ENCODE measurements at regions not wholly inside any gene's neighbourhood (a gene's known extent, or its start where the extent isn't known, plus 50 kb on each side); places are given as distances from the start of the nearest gene placed in this dataset.

- H3K9me3 ChIP-seq (ENCODE audit: control insufficient read depth in 2 of 2, low read length in 2 of 2), result no peaks in the 10 kb centered on the region
- Mint-ChIP-seq H3K27me3 (no peaks in the 10 kb centered on the region), H3K36me3 (no peaks in the 10 kb centered on the region), H3K27ac (no peak overlapping the region), H3K4me3 (no peak overlapping the region), H3K9me3 (peaks cover 0 to 2% (median 0%) of the 10 kb centered on the region in 7 donors), H3K4me1 (no peaks in the 10 kb centered on the region)
- no peak overlapping the region for H3K4me3 ChIP-seq (ENCODE audit: low read depth, low read length)
- H3K27me3 ChIP-seq (ENCODE audit: control insufficient read depth, insufficient read depth, low read length), result no peaks in the 10 kb centered on the region
- H3K36me3 ChIP-seq (ENCODE audit: control insufficient read depth, insufficient read depth, low read length), result no peaks in the 10 kb centered on the region
- DNase-seq (no peak), ATAC-seq (ENCODE audit: low read depth in 2 of 2) (no peak)
- no peak overlapping the region for H3K27ac ChIP-seq (ENCODE audit: insufficient read depth, low read length, poor library complexity, severe bottlenecking)
- H3K4me1 ChIP-seq (ENCODE audit: control insufficient read depth, insufficient read depth, low read length, poor library complexity, severe bottlenecking), result no peaks in the 10 kb centered on the region
Observed at GRCh38 chr7:98707076-98707475, 90.0 kb downstream of the NPTX2 start.

GRCh38 chr7:98711945-98712344, 94.9 kb downstream of the NPTX2 start:
- H3K4me1 ChIP-seq (ENCODE audit: control insufficient read depth, insufficient read depth, low read length, poor library complexity, severe bottlenecking), result no peaks in the 10 kb centered on the region
- no peak overlapping the region for H3K4me3 ChIP-seq (ENCODE audit: low read depth, low read length)
- H3K9me3 ChIP-seq (ENCODE audit: control insufficient read depth in 2 of 2, low read length in 2 of 2), result no peaks in the 10 kb centered on the region
- H3K27me3 ChIP-seq (ENCODE audit: control insufficient read depth, insufficient read depth, low read length), result peaks cover 4% of the 10 kb centered on the region
- H3K36me3 ChIP-seq (ENCODE audit: control insufficient read depth, insufficient read depth, low read length), result no peaks in the 10 kb centered on the region
- no peaks in the 10 kb centered on the region for H3K4me1 Mint-ChIP-seq
- no peaks in the 10 kb centered on the region for H3K9me3 Mint-ChIP-seq
- no peak overlapping the region for H3K4me3 Mint-ChIP-seq
- no peaks in the 10 kb centered on the region for H3K27me3 Mint-ChIP-seq
- H3K36me3 Mint-ChIP-seq, result no peaks in the 10 kb centered on the region
- no peak for ATAC-seq (ENCODE audit: low read depth in 2 of 2)
- no peak overlapping the region for H3K27ac ChIP-seq (ENCODE audit: insufficient read depth, low read length, poor library complexity, severe bottlenecking)
- DNase-seq, result no peak
- H3K27ac Mint-ChIP-seq, result no peak overlapping the region

GRCh38 chr7:98713165-98713810, 96.2 kb downstream of the NPTX2 start:
- no peak for ATAC-seq (ENCODE audit: low read depth in 2 of 2)
- H3K4me3 Mint-ChIP-seq, result no peak overlapping the region

GRCh38 chr7:98719396-98719795, 102.3 kb downstream of the NPTX2 start:
- Mint-ChIP-seq H3K9me3 (no peaks in the 10 kb centered on the region), H3K36me3 (no peaks in the 10 kb centered on the region), H3K4me1 (no peaks in the 10 kb centered on the region), H3K27me3 (peaks cover 4% of the 10 kb centered on the region), H3K27ac (no peak overlapping the region), H3K4me3 (no peak overlapping the region)
- no peaks in the 10 kb centered on the region for H3K27me3 ChIP-seq (ENCODE audit: control insufficient read depth, insufficient read depth, low read length)
- no peaks in the 10 kb centered on the region for H3K4me1 ChIP-seq (ENCODE audit: control insufficient read depth, insufficient read depth, low read length, poor library complexity, severe bottlenecking)
- H3K9me3 ChIP-seq (ENCODE audit: control insufficient read depth in 2 of 2, low read length in 2 of 2), result no peaks in the 10 kb centered on the region
- no peak overlapping the region for H3K4me3 ChIP-seq (ENCODE audit: low read depth, low read length)
- no peaks in the 10 kb centered on the region for H3K36me3 ChIP-seq (ENCODE audit: control insufficient read depth, insufficient read depth, low read length)
- no peak for ATAC-seq (ENCODE audit: low read depth in 2 of 2)
- no peak for DNase-seq
- H3K27ac ChIP-seq (ENCODE audit: insufficient read depth, low read length, poor library complexity, severe bottlenecking), result no peak overlapping the region

More at GRCh38 chr7:98713165-98713810, 96.2 kb downstream of the NPTX2 start:
- peaks cover 4% of the 10 kb centered on the region for H3K27me3 ChIP-seq (ENCODE audit: control insufficient read depth, insufficient read depth, low read length)
- no peaks in the 10 kb centered on the region for H3K4me1 Mint-ChIP-seq
- H3K36me3 ChIP-seq (ENCODE audit: control insufficient read depth, insufficient read depth, low read length), result no peaks in the 10 kb centered on the region
- no peak for DNase-seq
- H3K9me3 Mint-ChIP-seq, result no peaks in the 10 kb centered on the region
- no peaks in the 10 kb centered on the region for H3K9me3 ChIP-seq (ENCODE audit: control insufficient read depth in 2 of 2, low read length in 2 of 2)
- no peaks in the 10 kb centered on the region for H3K4me1 ChIP-seq (ENCODE audit: control insufficient read depth, insufficient read depth, low read length, poor library complexity, severe bottlenecking)
- H3K27ac ChIP-seq (ENCODE audit: insufficient read depth, low read length, poor library complexity, severe bottlenecking), result no peak overlapping the region
- H3K27me3 Mint-ChIP-seq, result no peaks in the 10 kb centered on the region
- H3K4me3 ChIP-seq (ENCODE audit: low read depth, low read length), result no peak overlapping the region
- H3K36me3 Mint-ChIP-seq, result no peaks in the 10 kb centered on the region
- H3K27ac Mint-ChIP-seq, result no peak overlapping the region

GRCh38 chr7:98722402-98722801, 105.3 kb downstream of the NPTX2 start:
- DNase-seq (no peak), ATAC-seq (ENCODE audit: low read depth in 2 of 2) (no peak)
- no peaks in the 10 kb centered on the region for H3K27me3 ChIP-seq (ENCODE audit: control insufficient read depth, insufficient read depth, low read length)
- no peaks in the 10 kb centered on the region for H3K4me1 Mint-ChIP-seq
- no peak overlapping the region for H3K27ac ChIP-seq (ENCODE audit: insufficient read depth, low read length, poor library complexity, severe bottlenecking)
- no peak overlapping the region for H3K4me3 Mint-ChIP-seq
- H3K27me3 Mint-ChIP-seq, result peaks cover 4% of the 10 kb centered on the region
- no peak overlapping the region for H3K27ac Mint-ChIP-seq
- no peaks in the 10 kb centered on the region for H3K36me3 Mint-ChIP-seq
- H3K9me3 ChIP-seq (ENCODE audit: control insufficient read depth in 2 of 2, low read length in 2 of 2), result no peaks in the 10 kb centered on the region
- peaks cover 0 to 2% (median 0%) of the 10 kb centered on the region in 7 donors for H3K9me3 Mint-ChIP-seq
- H3K4me1 ChIP-seq (ENCODE audit: control insufficient read depth, insufficient read depth, low read length, poor library complexity, severe bottlenecking), result no peaks in the 10 kb centered on the region
- H3K4me3 ChIP-seq (ENCODE audit: low read depth, low read length), result no peak overlapping the region
- H3K36me3 ChIP-seq (ENCODE audit: control insufficient read depth, insufficient read depth, low read length), result no peaks in the 10 kb centered on the region

DNA sequence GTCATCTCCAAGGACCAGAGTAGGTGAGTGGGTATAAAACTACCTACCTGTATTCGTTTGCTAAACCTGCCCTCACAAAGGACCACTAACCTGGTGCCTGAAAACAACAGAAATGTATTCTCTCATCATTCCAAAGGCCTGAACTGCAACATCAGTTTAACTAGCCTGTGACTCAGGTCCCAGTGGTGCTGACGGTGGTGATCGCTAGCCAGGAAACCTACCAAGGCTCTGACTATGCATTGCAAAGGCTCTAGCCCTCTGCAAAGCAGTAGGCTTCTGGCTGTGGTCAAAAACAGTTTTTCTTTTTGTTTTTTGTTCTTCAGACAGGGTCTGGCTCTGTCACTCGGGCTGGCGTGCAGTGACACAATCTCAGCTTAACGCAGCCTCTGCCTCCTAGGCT, 107.5 kb downstream of the NPTX2 start:
- H3K27ac ChIP-seq (ENCODE audit: insufficient read depth, low read length, poor library complexity, severe bottlenecking), result no peak overlapping the region
- ATAC-seq (ENCODE audit: low read depth in 2 of 2), result no peak
- Mint-ChIP-seq H3K36me3 (no peaks in the 10 kb centered on the region), H3K27me3 (peaks cover 4% of the 10 kb centered on the region), H3K4me1 (no peaks in the 10 kb centered on the region), H3K27ac (no peak overlapping the region), H3K9me3 (peaks cover 0 to 2% (median 0%) of the 10 kb centered on the region in 7 donors), H3K4me3 (no peak overlapping the region)
- H3K9me3 ChIP-seq (ENCODE audit: control insufficient read depth in 2 of 2, low read length in 2 of 2), result no peaks in the 10 kb centered on the region
- no peak for DNase-seq
- H3K4me1 ChIP-seq (ENCODE audit: control insufficient read depth, insufficient read depth, low read length, poor library complexity, severe bottlenecking), result no peaks in the 10 kb centered on the region
- no peaks in the 10 kb centered on the region for H3K27me3 ChIP-seq (ENCODE audit: control insufficient read depth, insufficient read depth, low read length)
- no peak overlapping the region for H3K4me3 ChIP-seq (ENCODE audit: low read depth, low read length)
- no peaks in the 10 kb centered on the region for H3K36me3 ChIP-seq (ENCODE audit: control insufficient read depth, insufficient read depth, low read length)

DNA sequence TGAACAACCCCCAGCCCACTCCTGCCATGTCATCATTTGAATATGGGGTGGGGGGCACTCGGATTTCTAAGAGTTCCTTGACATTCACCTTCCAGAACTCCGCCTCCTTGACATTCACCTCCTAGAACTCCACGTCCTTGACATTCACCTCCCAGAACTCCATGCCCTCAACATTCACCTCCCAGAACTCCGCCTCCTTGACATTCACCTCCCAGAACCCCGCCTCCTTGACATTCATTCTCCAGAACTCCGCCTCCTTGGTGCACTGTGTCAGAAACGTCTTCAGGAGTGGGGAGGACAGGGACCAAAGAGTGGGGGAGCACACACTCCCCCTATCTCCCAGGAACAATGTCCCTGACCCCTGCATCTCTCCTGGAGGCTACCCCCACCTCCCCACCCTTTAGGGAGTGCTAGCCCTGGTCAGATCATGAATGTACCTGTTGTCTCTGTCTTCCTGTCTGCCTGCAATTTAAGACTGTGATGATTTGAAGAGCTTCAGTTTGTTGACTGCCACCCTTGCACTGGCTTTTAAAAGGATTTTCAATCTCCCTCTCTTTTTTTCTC, 110.1 kb downstream of the NPTX2 start:
- peaks cover 4% of the 10 kb centered on the region for H3K27me3 Mint-ChIP-seq
- ATAC-seq (ENCODE audit: low read depth in 2 of 2), result no peak
- no peak overlapping the region for H3K4me3 Mint-ChIP-seq
- no peak overlapping the region for H3K27ac ChIP-seq (ENCODE audit: insufficient read depth, low read length, poor library complexity, severe bottlenecking)
- H3K4me1 ChIP-seq (ENCODE audit: control insufficient read depth, insufficient read depth, low read length, poor library complexity, severe bottlenecking), result no peaks in the 10 kb centered on the region
- H3K36me3 ChIP-seq (ENCODE audit: control insufficient read depth, insufficient read depth, low read length), result no peaks in the 10 kb centered on the region
- no peaks in the 10 kb centered on the region for H3K36me3 Mint-ChIP-seq
- peaks cover 0 to 4% (median 0%) of the 10 kb centered on the region in 7 donors for H3K9me3 Mint-ChIP-seq
- H3K9me3 ChIP-seq (ENCODE audit: control insufficient read depth in 2 of 2, low read length in 2 of 2), result no peaks in the 10 kb centered on the region
- no peak overlapping the region for H3K4me3 ChIP-seq (ENCODE audit: low read depth, low read length)
- DNase-seq, result no peak
- H3K4me1 Mint-ChIP-seq, result no peaks in the 10 kb centered on the region
- H3K27ac Mint-ChIP-seq, result no peak overlapping the region
- H3K27me3 ChIP-seq (ENCODE audit: control insufficient read depth, insufficient read depth, low read length), result no peaks in the 10 kb centered on the region

DNA sequence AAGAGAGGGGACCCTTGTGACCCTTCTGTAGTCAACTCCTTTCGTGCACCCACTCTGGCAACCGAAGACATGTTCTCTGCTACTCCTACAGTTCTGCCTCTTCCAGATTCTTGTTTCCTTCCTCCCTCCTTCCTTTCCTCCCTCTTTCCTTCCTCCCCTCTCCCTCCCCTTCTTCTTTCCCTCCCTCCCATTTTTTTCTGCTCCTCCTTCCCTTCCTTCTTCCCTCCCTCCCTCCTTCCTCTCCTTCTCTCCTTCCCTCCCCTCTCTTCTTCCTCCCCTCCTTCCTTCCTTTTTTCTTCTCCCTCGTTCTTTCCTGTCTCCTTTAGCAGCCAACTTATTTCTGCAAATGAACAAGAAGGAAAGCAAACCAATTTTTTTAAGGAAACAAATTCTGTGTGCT, 111.5 kb downstream of the NPTX2 start:
- Histone ChIP-seq H3K4me3 (ENCODE audit: low read depth, low read length) (no peak overlapping the region), H3K36me3 (ENCODE audit: control insufficient read depth, insufficient read depth, low read length) (no peaks in the 10 kb centered on the region), H3K27me3 (ENCODE audit: control insufficient read depth, insufficient read depth, low read length) (no peaks in the 10 kb centered on the region), H3K27ac (ENCODE audit: insufficient read depth, low read length, poor library complexity, severe bottlenecking) (no peak overlapping the region), H3K9me3 (ENCODE audit: control insufficient read depth in 2 of 2, low read length in 2 of 2) (peaks cover 2 to 5% of the 10 kb centered on the region in 2 experiments), H3K4me1 (ENCODE audit: control insufficient read depth, insufficient read depth, low read length, poor library complexity, severe bottlenecking) (no peaks in the 10 kb centered on the region)
- no peak overlapping the region for H3K4me3 Mint-ChIP-seq
- no peaks in the 10 kb centered on the region for H3K4me1 Mint-ChIP-seq
- no peaks in the 10 kb centered on the region for H3K36me3 Mint-ChIP-seq
- H3K27me3 Mint-ChIP-seq, result no peaks in the 10 kb centered on the region
- ATAC-seq (ENCODE audit: low read depth in 2 of 2) (no peak), DNase-seq (no peak)
- H3K27ac Mint-ChIP-seq, result no peak overlapping the region
- H3K9me3 Mint-ChIP-seq, result peaks cover 0 to 7% (median 4%) of the 10 kb centered on the region in 7 donors
